Suprapubic skin (tissue), 4 donors: ENCODE measurements at regions not wholly inside any gene's neighbourhood (a gene's known extent, or its start where the extent isn't known, plus 50 kb on each side); places are given as distances from the start of the nearest gene placed in this dataset.

Source experiments
- DNase-seq, 2 donors: peaks; one replicate each; pipeline ENCODE4 v3.0.0-alpha.2; 2019; ENCODE audit warnings: low spot score in 2 of 2
- H3K27ac ChIP-seq: fragments of 200-600 bp; sonication (generic); one replicate; pipeline ENCODE4 v1.5.1; 2019
- H3K27me3 ChIP-seq: fragments of 200-600 bp; sonication (generic); one replicate; pipeline ENCODE4 v1.5.1; 2019
- H3K36me3 ChIP-seq: fragments of 200-600 bp; sonication (generic); one replicate; pipeline ENCODE4 v1.5.1; 2019
- H3K4me1 ChIP-seq: fragments of 200-600 bp; sonication (generic); one replicate; pipeline ENCODE4 v1.5.1; 2019
- H3K4me3 ChIP-seq: fragments of 200-600 bp; sonication (generic); one replicate; pipeline ENCODE4 v1.5.1; 2019; ENCODE audit warnings: mild to moderate bottlenecking
- H3K9me3 ChIP-seq: fragments of 200-600 bp; sonication (generic); one replicate; pipeline ENCODE4 v1.5.1; 2019
- EP300 ChIP-seq: sonication (generic); formaldehyde crosslinking; IDR thresholded peaks from one replicate; pipeline ENCODE4 v1.6.1; 2017; ENCODE audit warnings: antibody characterized with exemption
- POLR2A ChIP-seq, 2 donors: fragments of 450-650 bp; IDR thresholded peaks; one replicate each; pipeline ENCODE4 v1.6.1; 2017; ENCODE audit warnings: antibody characterized with exemption in 2 of 2, mild to moderate bottlenecking in 2 of 2, moderate library complexity in 2 of 2
- POLR2AphosphoS5 ChIP-seq, 3 donors: sonication (generic); formaldehyde crosslinking; IDR thresholded peaks; one replicate each; pipeline ENCODE4 v1.6.1; 2017; ENCODE audit warnings: antibody characterized with exemption in 3 of 3
- WGBS: methylation state at CpG from one replicate; pipeline ENCODE4 v1.1.5; 2018; 5-methylcytosine and 5-hydroxymethylcytosine counted together
- TF ChIP-seq, protein P1 (sequence below), 2 donors: fragments of 200-600 bp in 1 of 2; fragments of 450-650 bp in 1 of 2; sonication (generic) in 1 of 2; IDR thresholded peaks; one replicate each; pipeline ENCODE4 v1.5.1; 2016 to 2019; ENCODE audit warnings: antibody characterized with exemption in 2 of 2, mild to moderate bottlenecking in 1 of 2, moderate library complexity in 1 of 2

GRCh38 chr18:61141691-61142090, 191.5 kb upstream of the CDH20 start:
- H3K4me1 ChIP-seq, result no peaks in the 10 kb centered on the region
- no peaks in the 10 kb centered on the region for H3K36me3 ChIP-seq
- no peak for DNase-seq
- TF ChIP-seq, protein P1, sequence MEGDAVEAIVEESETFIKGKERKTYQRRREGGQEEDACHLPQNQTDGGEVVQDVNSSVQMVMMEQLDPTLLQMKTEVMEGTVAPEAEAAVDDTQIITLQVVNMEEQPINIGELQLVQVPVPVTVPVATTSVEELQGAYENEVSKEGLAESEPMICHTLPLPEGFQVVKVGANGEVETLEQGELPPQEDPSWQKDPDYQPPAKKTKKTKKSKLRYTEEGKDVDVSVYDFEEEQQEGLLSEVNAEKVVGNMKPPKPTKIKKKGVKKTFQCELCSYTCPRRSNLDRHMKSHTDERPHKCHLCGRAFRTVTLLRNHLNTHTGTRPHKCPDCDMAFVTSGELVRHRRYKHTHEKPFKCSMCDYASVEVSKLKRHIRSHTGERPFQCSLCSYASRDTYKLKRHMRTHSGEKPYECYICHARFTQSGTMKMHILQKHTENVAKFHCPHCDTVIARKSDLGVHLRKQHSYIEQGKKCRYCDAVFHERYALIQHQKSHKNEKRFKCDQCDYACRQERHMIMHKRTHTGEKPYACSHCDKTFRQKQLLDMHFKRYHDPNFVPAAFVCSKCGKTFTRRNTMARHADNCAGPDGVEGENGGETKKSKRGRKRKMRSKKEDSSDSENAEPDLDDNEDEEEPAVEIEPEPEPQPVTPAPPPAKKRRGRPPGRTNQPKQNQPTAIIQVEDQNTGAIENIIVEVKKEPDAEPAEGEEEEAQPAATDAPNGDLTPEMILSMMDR (IDR thresholded peaks at IDR 0.05), result no peak
- TF ChIP-seq POLR2AphosphoS5 (IDR thresholded peaks at IDR 0.05) (no peak), POLR2A (IDR thresholded peaks at IDR 0.05) (no peak), EP300 (no peak)
- H3K27ac ChIP-seq, result no peak overlapping the region
- H3K4me3 ChIP-seq, result no peak overlapping the region
- H3K27me3 ChIP-seq, result no peaks in the 10 kb centered on the region
- 59% methylated on average over 1 of the region's 1 CpG for WGBS
- H3K9me3 ChIP-seq, result no peaks in the 10 kb centered on the region

GRCh38 chr18:61148322-61148721, 184.9 kb upstream of the CDH20 start:
- no peaks in the 10 kb centered on the region for H3K4me1 ChIP-seq
- no peaks in the 10 kb centered on the region for H3K36me3 ChIP-seq
- no peak overlapping the region for H3K27ac ChIP-seq
- H3K9me3 ChIP-seq, result no peaks in the 10 kb centered on the region
- DNase-seq, result no peak
- TF ChIP-seq, protein P1 (IDR thresholded peaks at IDR 0.05), result no peak
- TF ChIP-seq EP300, result no peak
- no peak for TF ChIP-seq POLR2A (IDR thresholded peaks at IDR 0.05)
- TF ChIP-seq POLR2AphosphoS5 (IDR thresholded peaks at IDR 0.05), result no peak
- H3K4me3 ChIP-seq, result no peak overlapping the region
- H3K27me3 ChIP-seq, result no peaks in the 10 kb centered on the region

DNA sequence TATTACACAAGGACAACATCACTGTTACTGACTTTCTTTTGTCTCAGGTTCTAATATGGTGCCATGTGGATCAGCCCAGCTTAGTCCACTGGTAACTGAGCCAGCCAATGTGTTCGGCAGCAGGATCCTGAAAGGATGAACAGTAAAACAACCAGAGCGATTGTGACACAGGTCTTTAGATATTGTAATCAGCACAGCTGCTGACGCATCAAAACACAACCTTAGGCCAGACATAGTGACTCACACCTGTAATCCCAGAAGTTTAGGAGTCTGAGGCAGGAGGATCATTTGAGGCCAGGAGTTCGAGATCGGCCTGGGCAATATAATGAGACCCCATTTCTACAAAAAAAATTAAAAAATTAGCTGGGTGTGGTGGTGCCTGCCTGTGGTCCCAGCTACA, 183.4 kb upstream of the CDH20 start:
- Histone ChIP-seq H3K36me3 (no peaks in the 10 kb centered on the region), H3K4me3 (no peak overlapping the region), H3K9me3 (no peaks in the 10 kb centered on the region), H3K4me1 (no peaks in the 10 kb centered on the region), H3K27me3 (no peaks in the 10 kb centered on the region), H3K27ac (no peak overlapping the region)
- 92% methylated on average over 5 of the region's 5 CpGs for WGBS
- DNase-seq, result no peak
- TF ChIP-seq POLR2AphosphoS5 (IDR thresholded peaks at IDR 0.05) (no peak), POLR2A (IDR thresholded peaks at IDR 0.05) (no peak), EP300 (no peak)
- TF ChIP-seq, protein P1 (IDR thresholded peaks at IDR 0.05), result no peak

DNA sequence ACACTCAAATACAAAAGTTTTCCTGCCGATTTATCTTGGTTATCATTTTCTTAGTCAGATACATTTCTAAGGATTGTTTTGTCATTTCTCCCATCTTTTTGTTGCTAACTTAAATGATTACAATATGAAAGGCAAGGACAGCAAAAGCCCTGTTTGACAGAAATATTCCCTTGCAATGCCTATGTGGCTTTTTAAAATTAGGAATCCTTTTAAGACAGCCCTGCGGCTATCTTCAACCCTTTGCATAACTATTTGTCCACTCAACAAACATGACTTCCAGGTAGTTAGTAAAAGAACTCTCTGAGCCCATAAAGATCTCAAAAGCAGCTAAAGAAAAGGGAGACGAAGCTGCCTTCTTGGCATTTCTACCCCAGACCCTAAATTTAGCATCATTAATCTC, 179.7 kb upstream of the CDH20 start:
- DNase-seq, result no peak
- no peak for TF ChIP-seq POLR2AphosphoS5 (IDR thresholded peaks at IDR 0.05)
- TF ChIP-seq EP300, result no peak
- TF ChIP-seq, protein P1 (IDR thresholded peaks at IDR 0.05), result no peak
- no peak for TF ChIP-seq POLR2A (IDR thresholded peaks at IDR 0.05)
- Histone ChIP-seq H3K36me3 (no peaks in the 10 kb centered on the region), H3K4me3 (no peak overlapping the region), H3K27me3 (no peaks in the 10 kb centered on the region), H3K4me1 (no peaks in the 10 kb centered on the region), H3K27ac (no peak overlapping the region), H3K9me3 (no peaks in the 10 kb centered on the region)
- WGBS, result 81% methylated on average over 3 of the region's 3 CpGs

- Histone ChIP-seq H3K4me3 (no peak overlapping the region), H3K27ac (no peak overlapping the region), H3K27me3 (no peaks in the 10 kb centered on the region), H3K9me3 (no peaks in the 10 kb centered on the region), H3K4me1 (no peaks in the 10 kb centered on the region), H3K36me3 (no peaks in the 10 kb centered on the region)
- no peak for DNase-seq
- TF ChIP-seq, protein P1 (IDR thresholded peaks at IDR 0.05), result no peak
- TF ChIP-seq EP300 (no peak), POLR2A (IDR thresholded peaks at IDR 0.05) (no peak), POLR2AphosphoS5 (IDR thresholded peaks at IDR 0.05) (no peak)
- 76% methylated on average over 3 of the region's 3 CpGs for WGBS
These were observed 178.4 kb upstream of the CDH20 start for GRCh38 chr18:61154866-61155265.
